H1 (cell line): ENCODE measurements at regions not wholly inside any gene's neighbourhood (a gene's known extent, or its start where the extent isn't known, plus 50 kb on each side); places are given as distances from the start of the nearest gene placed in this dataset.

Experiments used
- CTCF ChIA-PET: fragments of 300-600 bp; sonication (Branson Sonifier 250); formaldehyde crosslinking; loops from one replicate; lab custom pipeline; 2021; ENCODE audit not compliant: partially characterized antibody; lab: Charles Lee
- POLR2A ChIA-PET: fragments of 300-600 bp; sonication (Branson Sonifier 250); formaldehyde crosslinking; loops from one replicate; lab custom pipeline; 2021; ENCODE audit warnings: inconsistent platforms; ENCODE audit not compliant: partially characterized antibody; lab: Charles Lee
- DNase-seq, 2 experiments: peaks; one replicate each; pipeline versions ENCODE4 v3.0.0 to v3.0.0-alpha.2; 2010 to 2022; ENCODE audit warnings: low spot score in 2 of 2, low read depth in 1 of 2, mixed read lengths in 1 of 2
- FAIRE-seq: peaks from 2 replicates; lab custom pipeline; 2011; peaks lifted over from hg19 to GRCh38; lab: Jason Lieb, UNC
- H2AFZ ChIP-seq: 2 replicates; pipeline ENCODE4 v1.8.1; 2012; ENCODE audit warnings: low read length, inconsistent platforms
- H2AK5ac ChIP-seq: 2 replicates; pipeline ENCODE4 v1.6.1; 2013; ENCODE audit warnings: low read depth, low read length
- H2BK120ac ChIP-seq: replicated peaks from 2 replicates; pipeline ENCODE3; 2013; ENCODE audit warnings: low read depth, low read length, inconsistent platforms
- H2BK12ac ChIP-seq: 2 replicates; pipeline ENCODE4 v1.6.1; 2013; ENCODE audit warnings: low read depth, low read length
- H2BK15ac ChIP-seq: 2 replicates; pipeline ENCODE4 v1.6.1; 2013; ENCODE audit warnings: low read length
- H2BK20ac ChIP-seq: 2 replicates; pipeline ENCODE4 v1.6.1; 2013; ENCODE audit warnings: low read length
- H2BK5ac ChIP-seq: 2 replicates; pipeline ENCODE4 v1.6.1; 2013; ENCODE audit warnings: low read depth, low read length
- H3K14ac ChIP-seq: 2 replicates; pipeline ENCODE4 v1.6.1; 2013; ENCODE audit warnings: inconsistent platforms; ENCODE audit not compliant: insufficient read length
- H3K18ac ChIP-seq: 2 replicates; pipeline ENCODE4 v1.6.1; 2013; ENCODE audit warnings: low read length; ENCODE audit errors: extremely low read depth
- H3K23ac ChIP-seq: 2 replicates; pipeline ENCODE4 v1.6.1; 2013; ENCODE audit warnings: inconsistent platforms; ENCODE audit not compliant: insufficient read length
- H3K23me2 ChIP-seq: 2 replicates; pipeline ENCODE4 v1.6.1; 2013; ENCODE audit warnings: low read depth, low read length
- H3K27ac ChIP-seq: 2 replicates; pipeline ENCODE4 v1.6.1; 2011; ENCODE audit warnings: low read depth, low read length, inconsistent platforms
- H3K27me3 ChIP-seq, 4 experiments: replicated peaks in 1 of 4; 1 replicate in 1 of 4; 2 replicates in 3 of 4; pipeline versions ENCODE4 v1.6.1 to v1.8.1; 2011 to 2013; ENCODE audit warnings: low read length in 3 of 4, mild to moderate bottlenecking in 3 of 4, inconsistent platforms in 2 of 4, mixed read lengths in 2 of 4, moderate library complexity in 1 of 4; ENCODE audit not compliant: control insufficient read depth in 3 of 4, insufficient read depth in 3 of 4; ENCODE audit errors: extremely low read depth in 1 of 4
- H3K36me3 ChIP-seq, 4 experiments: 2 replicates each; pipeline versions ENCODE4 v1.6.1 to v1.8.1; 2011 to 2013; ENCODE audit warnings: mild to moderate bottlenecking in 4 of 4, low read length in 3 of 4, moderate library complexity in 2 of 4, control low read depth in 1 of 4, inconsistent platforms in 1 of 4; ENCODE audit not compliant: insufficient read depth in 4 of 4, control insufficient read depth in 2 of 4
- H3K4ac ChIP-seq: replicated peaks from 2 replicates; pipeline ENCODE3; 2013; ENCODE audit warnings: low read length, low read depth, mixed read lengths, inconsistent platforms; ENCODE audit not compliant: insufficient read length
- H3K4me1 ChIP-seq, 4 experiments: replicated peaks in 1 of 4; 1 replicate in 1 of 4; 2 replicates in 3 of 4; pipeline versions ENCODE4 v1.6.1 to v1.8.1; 2011 to 2013; ENCODE audit warnings: low read length in 3 of 4, inconsistent platforms in 2 of 4, mixed read lengths in 1 of 4; ENCODE audit not compliant: insufficient read depth in 4 of 4, control insufficient read depth in 3 of 4
- H3K4me2 ChIP-seq, 2 experiments: 2 replicates each; pipeline versions ENCODE4 v1.6.1 to v1.8.1; 2011 to 2013; ENCODE audit warnings: low read depth in 2 of 2, low read length in 2 of 2, control low read depth in 1 of 2, inconsistent platforms in 1 of 2, mild to moderate bottlenecking in 1 of 2; ENCODE audit not compliant: insufficient read depth in 1 of 2
- H3K4me3 ChIP-seq, 4 experiments: fragments of 200-600, 300-600 bp in 1 of 4; sonication (generic), shearing (Covaris generic), sonication (Bioruptor Twin) in 1 of 4; 2 replicates each; pipeline versions ENCODE4 v1.5.1 to v1.8.1; 2011 to 2016; ENCODE audit warnings: low read length in 4 of 4, low read depth in 3 of 4, control low read depth in 2 of 4, inconsistent platforms in 2 of 4, mild to moderate bottlenecking in 2 of 4, mixed read lengths in 1 of 4, moderate library complexity in 1 of 4; ENCODE audit not compliant: insufficient read depth in 2 of 4; ENCODE audit errors: extremely low read depth in 1 of 4
- H3K56ac ChIP-seq: replicated peaks from 2 replicates; pipeline ENCODE3; 2013; ENCODE audit warnings: low read depth, mild to moderate bottlenecking, mixed read lengths, low read length, inconsistent platforms; ENCODE audit not compliant: insufficient read length
- H3K79me1 ChIP-seq: 2 replicates; pipeline ENCODE4 v1.6.1; 2013; ENCODE audit warnings: low read depth, low read length, control low read depth
- H3K79me2 ChIP-seq, 2 experiments: 2 replicates each; pipeline versions ENCODE4 v1.6.1 to v1.8.1; 2012 to 2013; ENCODE audit warnings: low read length in 2 of 2, mild to moderate bottlenecking in 2 of 2, inconsistent platforms in 1 of 2; ENCODE audit not compliant: insufficient read depth in 2 of 2, control insufficient read depth in 1 of 2
- H3K9ac ChIP-seq, 4 experiments: replicated peaks in 1 of 4; 1 replicate in 1 of 4; 2 replicates in 3 of 4; pipeline versions ENCODE4 v1.6.1 to v1.8.1; 2011 to 2013; ENCODE audit warnings: low read depth in 3 of 4, low read length in 3 of 4, control low read depth in 2 of 4, mild to moderate bottlenecking in 2 of 4, moderate library complexity in 2 of 4, inconsistent platforms in 1 of 4; ENCODE audit errors: extremely low read depth in 1 of 4
- H3K9me3 ChIP-seq, 2 experiments: 2 replicates each; pipeline versions ENCODE4 v1.6.1 to v1.8.1; 2012 to 2013; ENCODE audit warnings: mild to moderate bottlenecking in 2 of 2, moderate library complexity in 2 of 2, control low read depth in 1 of 2, inconsistent platforms in 1 of 2, low read depth in 1 of 2, low read length in 1 of 2, mixed read lengths in 1 of 2; ENCODE audit not compliant: insufficient read depth in 2 of 2
- H4K20me1 ChIP-seq, 2 experiments: replicated peaks in 1 of 2; 2 replicates each; pipeline versions ENCODE3 to v1.8.1; 2011 to 2013; ENCODE audit warnings: inconsistent platforms in 2 of 2, low read length in 2 of 2, mild to moderate bottlenecking in 1 of 2; ENCODE audit not compliant: insufficient read depth in 2 of 2, control insufficient read depth in 1 of 2
- H4K5ac ChIP-seq: 2 replicates; pipeline ENCODE4 v1.6.1; 2013; ENCODE audit warnings: low read length, low read depth, mixed read lengths, inconsistent platforms; ENCODE audit not compliant: insufficient read length
- H4K8ac ChIP-seq: 2 replicates; pipeline ENCODE4 v1.8.0; 2013; ENCODE audit warnings: mild to moderate bottlenecking, moderate library complexity, low read length, inconsistent platforms; ENCODE audit not compliant: insufficient read depth; ENCODE audit errors: extremely low read depth
- H4K91ac ChIP-seq: replicated peaks from 2 replicates; pipeline ENCODE3; 2013; ENCODE audit warnings: low read length, mixed read lengths, inconsistent platforms; ENCODE audit not compliant: insufficient read length
- ASH2L ChIP-seq: fragments of 200-600, 300-600 bp; sonication (generic); IDR thresholded peaks from one replicate; pipeline ENCODE4 v1.7.1; 2017; ENCODE audit warnings: low read length
- BACH1 ChIP-seq: IDR thresholded peaks from 2 replicates; pipeline ENCODE4 v1.6.1; 2012; ENCODE audit warnings: low read length, improper control_type of control experiment
- CEBPB ChIP-seq: IDR thresholded peaks from 2 replicates; pipeline ENCODE4 v1.6.1; 2012; ENCODE audit warnings: low read depth, low read length
- E2F6 ChIP-seq: IDR thresholded peaks from 2 replicates; pipeline ENCODE4 v1.6.1; 2012; ENCODE audit warnings: inconsistent platforms
- EGR1 ChIP-seq: IDR thresholded peaks from 2 replicates; pipeline ENCODE4 v1.6.1; 2011; ENCODE audit warnings: low read depth, low read length, borderline replicate concordance
- EZH2 ChIP-seq: fragments of 200-600 bp; sonication (generic); IDR thresholded peaks from 2 replicates; pipeline ENCODE4 v1.7.1; 2012; ENCODE audit warnings: low read depth, mild to moderate bottlenecking, moderate library complexity, low read length, inconsistent platforms; ENCODE audit not compliant: severe bottlenecking
- GTF2F1 ChIP-seq: IDR thresholded peaks from 2 replicates; pipeline ENCODE4 v1.6.1; 2012; ENCODE audit warnings: low read depth, low read length, improper control_type of control experiment, borderline replicate concordance
- KDM4A ChIP-seq: IDR thresholded peaks from one replicate; pipeline ENCODE4 v1.7.1; 2012; ENCODE audit warnings: low read depth, mild to moderate bottlenecking, moderate library complexity, low read length, inconsistent platforms; ENCODE audit not compliant: severe bottlenecking
- NANOG ChIP-seq: IDR thresholded peaks from 2 replicates; pipeline ENCODE4 v1.6.1; 2011; ENCODE audit warnings: low read length, low read depth, mild to moderate bottlenecking, inconsistent platforms; ENCODE audit not compliant: insufficient read depth, poor library complexity, severe bottlenecking
- NRF1 ChIP-seq: IDR thresholded peaks from 2 replicates; pipeline ENCODE4 v1.6.1; 2011; ENCODE audit warnings: mild to moderate bottlenecking, low read depth, low read length, improper control_type of control experiment
- RBBP5 ChIP-seq: IDR thresholded peaks from 2 replicates; pipeline ENCODE4 v1.7.1; 2012; ENCODE audit warnings: low read depth, mild to moderate bottlenecking, inconsistent platforms, low read length, moderate library complexity, borderline replicate concordance
- SP2 ChIP-seq: IDR thresholded peaks from 2 replicates; pipeline ENCODE4 v1.6.1; 2012; ENCODE audit warnings: mild to moderate bottlenecking, low read length, inconsistent platforms
- WGBS, 2 experiments: shearing (Covaris generic) in 1 of 2; methylation state at CpG; one replicate each; pipeline versions ENCODE4 v1.1.6 to v1.1.7; 2013 to 2015; ENCODE audit warnings: low lambda C conversion rate in 2 of 2, mixed read lengths in 2 of 2, inconsistent platforms in 1 of 2, low coverage in 1 of 2, missing lambda C conversion rate in 1 of 2; ENCODE audit not compliant: insufficient replicate concordance in 2 of 2, insufficient coverage in 1 of 2, insufficient read length in 1 of 2; ENCODE audit errors: extremely low coverage in 1 of 2, missing lambda C conversion rate in 1 of 2; 5-methylcytosine and 5-hydroxymethylcytosine counted together

DNA sequence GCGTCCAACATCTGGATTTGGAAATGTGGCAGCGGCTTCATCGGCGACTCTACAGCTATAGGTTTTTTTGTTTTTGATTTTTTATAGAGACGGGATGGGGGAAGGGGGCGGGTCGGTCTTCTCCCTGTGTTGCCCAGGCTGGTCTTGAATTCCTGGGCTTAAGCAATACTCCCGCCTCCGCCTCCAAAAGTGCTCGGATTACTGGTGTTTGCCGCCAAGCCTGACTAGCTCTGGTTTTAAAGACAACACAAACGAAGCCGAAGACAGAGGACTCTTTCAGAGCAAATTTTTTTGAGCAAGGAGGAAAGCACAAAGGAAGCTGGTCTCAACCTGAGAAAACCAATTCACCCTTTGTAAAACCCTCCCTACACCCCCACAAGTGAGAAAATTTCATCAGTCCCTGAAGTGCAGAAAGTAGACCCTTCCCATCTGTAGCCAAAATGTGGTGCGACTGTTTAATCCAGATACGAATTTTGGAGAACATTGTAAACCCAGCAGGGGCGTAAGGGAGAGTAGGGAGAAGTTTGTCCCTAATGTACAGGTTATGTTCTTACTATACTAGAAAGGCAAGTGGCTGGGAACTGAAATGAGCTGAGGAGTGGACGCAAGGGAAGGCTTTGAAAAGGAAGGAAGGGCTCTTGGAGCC, 185.9 kb downstream of the TRIM27 start:
- Histone ChIP-seq H2BK15ac (peak overlapping the region; percentile 48; the same call in 1 of the 2 replicates), H2BK5ac (no peak overlapping the region), H4K5ac (no peak overlapping the region), H3K79me2 (no peaks in the 10 kb centered on the region), H4K91ac (no peak overlapping the region), H3K27me3 (peaks cover 1 to 43% (median 29%) of the 10 kb centered on the region in 4 experiments), H3K23ac (no peak overlapping the region), H2AK5ac (no peak overlapping the region), H3K79me1 (no peaks in the 10 kb centered on the region), H2BK20ac (no peak overlapping the region), H3K27ac (no peak overlapping the region), H3K4me2 (peak overlapping the region; percentile 87 to 98), H3K9me3 (no peaks in the 10 kb centered on the region), H3K18ac (no peak overlapping the region), H3K9ac (peak overlapping the region in 1 of 4 experiments; percentile 23; a peak in 1 of 7 replicates), H2AFZ (peak overlapping the region; percentile 87), H3K23me2 (peaks cover 16% of the 10 kb centered on the region), H3K36me3 (no peaks in the 10 kb centered on the region), H3K4me1 (peaks cover 0 to 3% (median 2%) of the 10 kb centered on the region in 4 experiments; a peak in 2 of 7 replicates), H4K8ac (no peak overlapping the region), H3K14ac (no peak overlapping the region), H3K4ac (no peak overlapping the region), H2BK12ac (peak overlapping the region; percentile 77), H2BK120ac (no peak overlapping the region), H4K20me1 (no peaks in the 10 kb centered on the region), H3K4me3 (peak overlapping the region; percentile 49 to 63 (median 54)), H3K56ac (no peak overlapping the region)
- ChIA-PET CTCF (interaction anchor here (0.9 to 1.4 kb wide), 3 partner anchors 9 to 48 kb away, joined by 3 to 5 read pairs (median 3); no protein-coding TSS in a partner anchor), POLR2A (interaction anchor here (1.3 to 1.8 kb wide), 2 partner anchors 9 to 19 kb away, joined by 4 to 5 read pairs; no protein-coding TSS in a partner anchor)
- WGBS, 2 experiments: 8% methylated on average over 14 of the region's 17 CpGs; no CpG with 5 or more reads in 1 of the 2 experiments
- FAIRE-seq (peak; percentile 60), DNase-seq (no peak)
- no peak for TF ChIP-seq EGR1
- no peak for TF ChIP-seq SP2
- no peak for TF ChIP-seq NRF1
- no peak for TF ChIP-seq RBBP5
- no peak for TF ChIP-seq GTF2F1
- TF ChIP-seq CEBPB: peak; percentile 86
- peak; percentile 67 for TF ChIP-seq EZH2
- TF ChIP-seq KDM4A: peak; percentile 55
- no peak for TF ChIP-seq NANOG
- TF ChIP-seq ASH2L: no peak
- no peak for TF ChIP-seq BACH1
- TF ChIP-seq E2F6: peak; percentile 60
